H1 (cell line): ENCODE measurements at regions not wholly inside any gene's neighbourhood (a gene's known extent, or its start where the extent isn't known, plus 50 kb on each side); places are given as distances from the start of the nearest gene placed in this dataset.

Source experiments
- BRCA1 ChIP-seq: IDR thresholded peaks from 2 replicates; pipeline ENCODE4 v1.6.1; 2012; ENCODE audit warnings: low read depth, low read length, improper control_type of control experiment
- CHD7 ChIP-seq: fragments of 300-600 bp; sonication (generic); IDR thresholded peaks from 2 replicates; pipeline ENCODE4 v1.7.1; 2012; ENCODE audit warnings: low read length, moderate library complexity, mild to moderate bottlenecking, inconsistent platforms; ENCODE audit not compliant: insufficient replicate concordance
- MAFK ChIP-seq: IDR thresholded peaks from 2 replicates; pipeline ENCODE4 v1.6.1; 2012; ENCODE audit warnings: low read depth, mild to moderate bottlenecking, improper control_type of control experiment, low read length

- no peak for TF ChIP-seq CHD7
- TF ChIP-seq BRCA1: no peak
- TF ChIP-seq MAFK: no peak
- TF ChIP-seq, all 59 proteins: peak for 0
These were observed 68.3 kb upstream of the CHRDL1 start (continued) for GRCh38 chrX:110863883-110864282.
